VCaP (cell line): ENCODE measurements at regions not wholly inside any gene's neighbourhood (a gene's known extent, or its start where the extent isn't known, plus 50 kb on each side); places are given as distances from the start of the nearest gene placed in this dataset.

ENCODE experiments used
- H3K27ac ChIP-seq: fragments of 450-650 bp; 2 replicates; pipeline ENCODE4 v1.5.1; 2017
- TF ChIP-seq, protein P1 (sequence below): fragments of 450-650 bp; conservative IDR thresholded peaks from 2 replicates; pipeline ENCODE4 v1.5.1; 2017; ENCODE audit warnings: mild to moderate bottlenecking, moderate library complexity

DNA sequence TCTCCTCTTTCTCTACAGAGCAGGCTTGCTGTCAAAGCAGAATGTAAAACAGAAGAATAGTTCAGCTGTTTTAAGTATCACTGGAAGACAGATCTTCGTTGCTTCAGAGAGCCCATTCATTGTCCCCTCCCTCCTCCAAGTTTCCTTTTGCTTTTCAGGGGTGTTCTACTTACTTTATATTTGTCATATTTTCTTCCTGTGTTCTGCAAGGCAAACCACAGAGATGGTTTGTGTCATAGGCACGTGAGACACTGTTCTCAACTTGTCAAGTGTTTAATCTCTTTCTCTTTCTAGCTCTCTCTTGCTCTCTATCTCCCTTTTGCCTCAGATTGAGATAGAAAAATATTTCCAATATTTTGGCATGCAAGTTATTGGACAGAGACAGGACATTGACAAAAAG lies 228.9 kb upstream of the DEFB112 start:
- TF ChIP-seq, protein P1, sequence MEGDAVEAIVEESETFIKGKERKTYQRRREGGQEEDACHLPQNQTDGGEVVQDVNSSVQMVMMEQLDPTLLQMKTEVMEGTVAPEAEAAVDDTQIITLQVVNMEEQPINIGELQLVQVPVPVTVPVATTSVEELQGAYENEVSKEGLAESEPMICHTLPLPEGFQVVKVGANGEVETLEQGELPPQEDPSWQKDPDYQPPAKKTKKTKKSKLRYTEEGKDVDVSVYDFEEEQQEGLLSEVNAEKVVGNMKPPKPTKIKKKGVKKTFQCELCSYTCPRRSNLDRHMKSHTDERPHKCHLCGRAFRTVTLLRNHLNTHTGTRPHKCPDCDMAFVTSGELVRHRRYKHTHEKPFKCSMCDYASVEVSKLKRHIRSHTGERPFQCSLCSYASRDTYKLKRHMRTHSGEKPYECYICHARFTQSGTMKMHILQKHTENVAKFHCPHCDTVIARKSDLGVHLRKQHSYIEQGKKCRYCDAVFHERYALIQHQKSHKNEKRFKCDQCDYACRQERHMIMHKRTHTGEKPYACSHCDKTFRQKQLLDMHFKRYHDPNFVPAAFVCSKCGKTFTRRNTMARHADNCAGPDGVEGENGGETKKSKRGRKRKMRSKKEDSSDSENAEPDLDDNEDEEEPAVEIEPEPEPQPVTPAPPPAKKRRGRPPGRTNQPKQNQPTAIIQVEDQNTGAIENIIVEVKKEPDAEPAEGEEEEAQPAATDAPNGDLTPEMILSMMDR: no peak
- H3K27ac ChIP-seq: no peak overlapping the region

DNA sequence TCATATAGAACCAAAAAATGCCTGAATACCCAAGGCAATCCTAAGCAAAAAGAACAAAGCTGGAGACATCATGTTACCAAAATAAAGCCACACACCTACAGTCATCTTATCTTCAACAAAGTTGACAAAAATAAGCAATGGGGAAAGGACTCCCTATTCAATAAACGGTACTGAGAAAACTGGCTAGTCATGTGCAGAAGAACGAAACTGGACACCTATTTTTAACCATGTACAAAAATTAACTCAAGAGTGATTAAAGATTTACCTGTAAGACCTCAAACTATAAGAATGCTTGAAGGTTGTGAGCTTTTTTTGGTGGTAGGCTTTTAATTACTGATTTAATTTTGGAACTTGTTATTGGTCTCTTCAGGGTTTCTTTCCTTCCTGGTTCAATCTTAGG lies 236.0 kb upstream of the DEFB112 start:
- no peak overlapping the region for H3K27ac ChIP-seq
- TF ChIP-seq, protein P1: no peak

DNA sequence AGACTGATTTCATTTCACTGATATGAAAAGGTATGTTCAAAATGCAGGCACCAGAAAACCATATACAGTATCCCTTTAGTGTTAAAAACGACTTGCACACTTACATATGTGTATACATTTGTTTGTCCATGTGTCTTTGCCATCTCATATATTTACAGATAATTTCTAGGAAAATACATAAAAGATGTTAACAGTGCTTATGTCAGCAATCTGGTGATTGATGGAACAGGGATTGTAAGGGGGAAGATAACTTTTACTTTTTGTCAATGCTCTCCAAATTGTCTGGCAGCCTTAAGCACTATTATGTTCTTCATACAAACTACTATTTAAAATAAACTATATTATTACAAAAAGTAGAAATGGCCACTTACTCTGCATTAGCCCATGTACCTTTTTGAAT lies 238.5 kb upstream of the DEFB112 start:
- H3K27ac ChIP-seq: no peak overlapping the region
- TF ChIP-seq, protein P1: no peak

DNA sequence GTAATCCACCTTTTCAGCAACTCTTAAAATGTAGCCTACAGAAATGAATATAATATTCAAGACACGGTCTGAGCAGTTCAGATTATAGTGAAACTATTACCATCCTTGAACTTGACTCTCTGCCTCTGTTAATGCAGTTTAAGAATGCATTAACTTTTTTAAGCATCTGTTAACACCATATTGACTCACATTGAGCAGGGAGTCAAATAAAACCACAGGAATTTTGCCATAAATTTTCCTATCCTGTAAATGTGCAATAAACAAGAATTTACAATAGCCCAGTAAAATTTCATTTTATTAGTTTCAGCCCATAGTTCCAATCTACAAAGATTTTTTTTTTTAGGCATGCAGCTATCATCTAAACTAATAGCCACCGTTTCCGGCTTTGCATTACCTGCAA lies 239.2 kb upstream of the DEFB112 start:
- H3K27ac ChIP-seq: no peak overlapping the region
- TF ChIP-seq, protein P1: no peak

- TF ChIP-seq, protein P1: no peak
Measured at GRCh38 chr6:50289366-50289765, 239.6 kb upstream of the DEFB112 start.

GRCh38 chr6:50301307-50301706 lies 251.6 kb upstream of the DEFB112 start:
- no peak overlapping the region for H3K27ac ChIP-seq
- TF ChIP-seq, protein P1: no peak

More at GRCh38 chr6:50289366-50289765, 239.6 kb upstream of the DEFB112 start:
- H3K27ac ChIP-seq: no peak overlapping the region

- no peak overlapping the region for H3K27ac ChIP-seq
- TF ChIP-seq, protein P1: no peak
Measured at GRCh38 chr6:50305660-50306059, 255.9 kb upstream of the DEFB112 start.

DNA sequence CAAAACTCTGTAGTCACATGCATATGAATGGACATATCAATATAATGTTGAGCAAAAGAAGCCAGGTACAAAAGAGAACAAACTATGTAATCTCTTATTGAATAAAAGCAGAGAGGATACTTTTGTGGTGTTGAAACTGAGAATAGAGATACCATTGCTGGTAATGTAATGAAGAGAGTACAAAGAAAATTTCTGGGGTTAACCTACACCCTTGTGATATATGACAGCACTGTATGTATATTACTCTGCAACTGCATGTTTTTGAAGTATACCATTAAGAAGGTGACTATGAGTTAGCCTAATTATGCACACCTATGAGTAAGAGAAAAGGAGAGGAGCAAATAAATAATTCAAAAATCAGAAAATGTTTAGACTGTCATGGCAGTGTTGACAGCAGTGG lies 268.8 kb upstream of the DEFB112 start:
- TF ChIP-seq, protein P1: no peak
- H3K27ac ChIP-seq: no peak overlapping the region
